ENCODE measurements at regions not wholly inside any gene's neighbourhood (a gene's known extent, or its start where the extent isn't known, plus 50 kb on each side); places are given as distances from the start of the nearest gene placed in this dataset.
A peak's percentile ranks its signal among the peaks of the same experiment; 100 is the strongest.

DNA sequence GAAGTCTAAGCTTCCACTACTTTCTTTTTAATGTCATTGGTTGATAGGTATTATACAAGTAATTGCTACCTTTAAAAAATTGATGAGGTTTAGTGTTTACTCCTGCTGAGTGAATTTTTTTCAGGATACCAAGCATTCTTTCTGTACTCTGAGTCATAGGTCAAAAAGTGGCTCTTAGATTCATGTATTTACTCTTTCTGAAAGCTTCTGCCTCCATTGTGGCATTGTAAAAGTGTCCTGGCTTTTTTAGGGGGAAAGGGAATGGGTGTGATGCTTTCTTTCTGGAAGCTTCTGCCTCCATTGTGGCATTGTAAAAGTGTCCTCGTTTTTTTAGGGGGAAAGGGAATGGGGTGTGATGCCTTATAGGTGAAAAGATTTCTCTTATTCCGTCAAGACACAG is 286.5 kb downstream of the LPIN1 start:
- H3K27ac Mint-ChIP-seq: no peak overlapping the region
- no peak for ATAC-seq (replicated peaks in 1 of 2)
- H3K27me3 Mint-ChIP-seq (ENCODE audit: low read depth): peaks cover 6% of the 10 kb centered on the region
- no peak for DNase-seq
- peaks cover 30% of the 10 kb centered on the region for H3K4me1 Mint-ChIP-seq (ENCODE audit: low read depth)
- peaks cover 1 to 2% of the 10 kb centered on the region in 2 donors for H3K9me3 Mint-ChIP-seq
- no peaks in the 10 kb centered on the region for H3K36me3 Mint-ChIP-seq (ENCODE audit: insufficient read depth in 2 of 2)
- H3K4me3 Mint-ChIP-seq: no peak overlapping the region

DNA sequence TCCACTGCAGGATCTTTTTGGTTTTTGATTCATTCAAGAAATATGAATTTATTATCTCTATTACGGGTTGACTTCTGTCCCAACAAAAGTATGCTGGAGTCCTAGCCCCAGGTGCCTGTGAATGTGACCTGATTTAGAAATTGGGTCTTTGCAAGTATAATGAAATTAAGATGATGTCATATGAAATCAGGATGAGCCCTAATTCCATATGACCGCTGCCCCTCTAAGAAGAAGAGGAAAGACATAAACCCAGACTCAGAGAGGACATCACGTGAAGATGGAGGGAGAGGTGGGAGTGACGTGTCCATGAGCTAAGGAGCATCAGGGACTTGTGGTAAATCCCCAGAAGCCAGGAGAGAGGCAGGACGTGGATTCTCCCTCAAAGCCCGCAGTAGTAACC is 287.1 kb downstream of the LPIN1 start:
- H3K36me3 Mint-ChIP-seq (ENCODE audit: insufficient read depth in 2 of 2): no peaks in the 10 kb centered on the region
- H3K4me3 Mint-ChIP-seq: no peak overlapping the region
- peaks cover 30% of the 10 kb centered on the region for H3K4me1 Mint-ChIP-seq (ENCODE audit: low read depth)
- H3K27ac Mint-ChIP-seq: no peak overlapping the region
- ATAC-seq (replicated peaks in 1 of 2) (no peak), DNase-seq (no peak)
- H3K27me3 Mint-ChIP-seq (ENCODE audit: low read depth): peaks cover 6% of the 10 kb centered on the region
- H3K9me3 Mint-ChIP-seq: peaks cover 1 to 2% of the 10 kb centered on the region in 2 donors

DNA sequence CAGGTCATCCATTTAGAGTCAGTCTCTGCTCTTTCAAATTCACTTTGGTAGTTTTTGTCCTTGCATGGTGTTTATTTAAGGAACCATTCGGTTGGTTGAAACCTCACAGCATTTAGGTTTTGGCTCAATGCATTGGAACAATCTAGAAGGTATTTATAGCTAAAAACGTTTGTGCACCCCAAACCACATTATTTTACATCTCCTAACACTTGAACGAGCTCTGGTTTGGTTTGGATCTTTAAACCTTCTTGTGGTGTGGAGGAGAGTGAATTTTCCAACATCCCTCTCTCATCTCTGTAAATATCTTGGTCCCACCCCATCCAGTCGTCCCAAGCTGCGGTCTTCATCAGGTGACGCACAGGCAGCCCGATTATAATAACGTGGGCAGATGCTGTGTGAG is 287.9 kb downstream of the LPIN1 start:
- ATAC-seq (replicated peaks in 1 of 2) (no peak), DNase-seq (no peak)
- no peak overlapping the region for H3K4me3 Mint-ChIP-seq
- H3K36me3 Mint-ChIP-seq (ENCODE audit: insufficient read depth in 2 of 2): no peaks in the 10 kb centered on the region
- H3K27me3 Mint-ChIP-seq (ENCODE audit: low read depth): peaks cover 6% of the 10 kb centered on the region
- H3K27ac Mint-ChIP-seq: no peak overlapping the region
- H3K9me3 Mint-ChIP-seq: peaks cover 1 to 2% of the 10 kb centered on the region in 2 donors
- peaks cover 30% of the 10 kb centered on the region for H3K4me1 Mint-ChIP-seq (ENCODE audit: low read depth)

DNA sequence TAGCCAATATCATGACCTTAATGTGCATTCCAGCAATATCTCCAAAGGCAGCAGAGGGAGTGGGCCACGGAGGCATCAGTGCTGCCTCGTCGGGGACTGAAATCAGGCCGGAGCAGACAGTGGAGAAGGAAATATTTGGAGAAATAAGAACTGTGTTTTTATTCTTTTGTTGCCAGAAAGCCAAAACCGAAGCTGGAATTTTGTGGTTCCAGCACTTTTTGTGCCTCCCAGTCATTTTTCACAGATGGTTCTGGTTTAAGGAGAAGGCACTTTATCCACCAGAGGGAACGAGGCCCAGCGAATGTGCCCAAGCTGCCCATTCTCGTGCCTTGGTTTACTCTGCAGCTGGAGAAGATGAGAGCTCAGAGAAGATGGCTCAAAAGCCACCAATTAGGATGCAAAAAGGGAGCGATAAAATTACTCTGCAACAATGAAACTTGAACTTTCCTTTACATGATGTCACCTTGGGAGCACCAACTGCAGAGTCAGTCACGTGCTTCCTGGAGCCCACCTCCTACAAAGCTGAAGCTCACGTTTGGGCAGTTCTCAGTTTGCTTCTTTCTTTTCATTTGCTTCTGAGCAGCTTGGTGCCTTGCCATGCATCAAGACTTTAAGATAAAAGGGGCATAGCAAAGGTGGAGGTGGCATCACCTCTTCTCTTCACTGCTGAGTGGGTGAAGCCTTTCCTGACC is 288.7 kb downstream of the LPIN1 start:
- Mint-ChIP-seq H3K4me3 (no peak overlapping the region), H3K9me3 (peaks cover 1 to 6% of the 10 kb centered on the region in 2 donors), H3K27ac (no peak overlapping the region), H3K27me3 (ENCODE audit: low read depth) (peaks cover 6% of the 10 kb centered on the region), H3K4me1 (ENCODE audit: low read depth) (peaks cover 30% of the 10 kb centered on the region), H3K36me3 (ENCODE audit: insufficient read depth in 2 of 2) (peaks cover 0 to 2% of the 10 kb centered on the region in 2 donors)
- DNase-seq: no peak
- no peak for ATAC-seq (replicated peaks in 1 of 2)

DNA sequence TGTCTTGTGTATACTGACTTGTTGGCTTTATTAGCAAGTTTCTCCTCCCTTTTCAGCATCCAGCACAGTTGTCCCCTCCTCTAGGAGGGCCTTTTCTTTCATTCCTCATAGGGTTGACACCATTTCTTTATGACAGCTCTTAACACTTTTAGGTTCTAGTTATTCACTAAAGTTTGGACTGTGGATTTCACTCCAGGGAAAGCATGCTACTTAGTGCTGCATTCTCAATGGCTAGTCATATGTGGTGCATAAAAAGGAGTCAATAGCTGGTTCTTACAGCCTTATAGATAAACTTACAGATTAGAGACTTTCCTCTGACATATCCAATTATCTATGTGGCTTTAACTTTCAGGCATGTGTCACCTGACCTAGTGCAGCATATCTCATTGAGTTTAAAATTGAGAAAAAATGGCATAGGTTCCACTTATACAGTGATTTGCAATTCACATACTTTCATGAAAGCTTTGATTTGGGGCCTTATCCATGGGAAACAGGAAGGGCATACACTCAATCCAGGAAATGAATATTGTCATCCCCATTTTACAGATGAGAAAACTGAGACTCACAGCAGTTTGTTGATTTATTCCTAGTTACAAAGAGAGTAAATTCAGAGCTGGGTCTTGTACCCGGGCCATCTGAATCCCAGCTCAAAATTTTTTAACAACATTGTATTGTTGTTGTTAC is 289.7 kb downstream of the LPIN1 start:
- peaks cover 0 to 2% of the 10 kb centered on the region in 2 donors for H3K36me3 Mint-ChIP-seq (ENCODE audit: insufficient read depth in 2 of 2)
- DNase-seq (no peak), ATAC-seq (replicated peaks in 1 of 2) (no peak)
- H3K27ac Mint-ChIP-seq: no peak overlapping the region
- peaks cover 1 to 6% of the 10 kb centered on the region in 2 donors for H3K9me3 Mint-ChIP-seq
- peaks cover 30% of the 10 kb centered on the region for H3K4me1 Mint-ChIP-seq (ENCODE audit: low read depth)
- peaks cover 6% of the 10 kb centered on the region for H3K27me3 Mint-ChIP-seq (ENCODE audit: low read depth)
- no peak overlapping the region for H3K4me3 Mint-ChIP-seq

DNA sequence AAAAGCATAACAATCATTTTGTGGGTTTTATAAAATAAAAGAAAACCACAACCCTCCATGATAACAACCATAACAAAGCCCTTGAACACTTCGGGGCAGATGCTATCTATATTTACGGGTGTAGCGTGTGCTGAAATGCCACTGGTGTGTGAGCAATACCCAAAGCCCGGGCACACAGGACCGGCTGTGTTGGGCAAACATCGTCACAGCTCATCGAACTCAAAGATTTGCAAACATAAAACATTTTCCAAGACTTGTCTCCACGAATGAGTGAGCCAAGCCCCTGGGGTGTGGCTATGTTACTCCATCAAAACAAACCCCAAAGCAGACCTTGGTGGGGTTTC is 290.2 kb downstream of the LPIN1 start:
- Mint-ChIP-seq H3K27ac (no peak overlapping the region), H3K36me3 (ENCODE audit: insufficient read depth in 2 of 2) (peaks cover 0 to 2% of the 10 kb centered on the region in 2 donors), H3K4me3 (no peak overlapping the region), H3K27me3 (ENCODE audit: low read depth) (peaks cover 6% of the 10 kb centered on the region), H3K9me3 (peaks cover 1 to 6% of the 10 kb centered on the region in 2 donors), H3K4me1 (ENCODE audit: low read depth) (peaks cover 30% of the 10 kb centered on the region)
- no peak for DNase-seq
- ATAC-seq (replicated peaks in 1 of 2): no peak

DNA sequence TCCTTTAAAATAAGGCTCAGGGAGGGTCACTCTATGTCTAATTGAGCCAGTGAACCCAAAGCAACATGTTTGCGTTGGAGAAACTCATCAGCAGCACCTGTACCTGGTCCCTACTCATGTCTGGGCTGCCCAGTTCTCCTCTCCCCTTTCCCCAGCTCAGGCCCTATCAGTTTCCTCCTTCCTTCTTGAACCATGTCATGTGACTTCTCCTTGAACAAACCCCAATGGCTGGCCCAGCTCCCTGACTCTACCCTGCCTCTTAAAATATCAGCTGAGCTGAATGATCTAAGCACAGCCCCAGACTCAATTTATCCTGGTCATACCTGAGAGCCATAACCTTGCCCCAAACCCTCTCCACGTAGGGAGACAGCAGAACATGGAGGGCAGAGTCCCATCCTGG is 290.9 kb downstream of the LPIN1 start:
- ATAC-seq (replicated peaks in 1 of 2): no peak
- Mint-ChIP-seq H3K36me3 (ENCODE audit: insufficient read depth in 2 of 2) (peaks cover 0 to 2% of the 10 kb centered on the region in 2 donors), H3K4me3 (no peak overlapping the region), H3K27ac (no peak overlapping the region), H3K9me3 (peaks cover 0 to 6% of the 10 kb centered on the region in 2 donors), H3K27me3 (ENCODE audit: low read depth) (peaks cover 6% of the 10 kb centered on the region), H3K4me1 (ENCODE audit: low read depth) (peaks cover 31% of the 10 kb centered on the region)
- DNase-seq: no peak

DNA sequence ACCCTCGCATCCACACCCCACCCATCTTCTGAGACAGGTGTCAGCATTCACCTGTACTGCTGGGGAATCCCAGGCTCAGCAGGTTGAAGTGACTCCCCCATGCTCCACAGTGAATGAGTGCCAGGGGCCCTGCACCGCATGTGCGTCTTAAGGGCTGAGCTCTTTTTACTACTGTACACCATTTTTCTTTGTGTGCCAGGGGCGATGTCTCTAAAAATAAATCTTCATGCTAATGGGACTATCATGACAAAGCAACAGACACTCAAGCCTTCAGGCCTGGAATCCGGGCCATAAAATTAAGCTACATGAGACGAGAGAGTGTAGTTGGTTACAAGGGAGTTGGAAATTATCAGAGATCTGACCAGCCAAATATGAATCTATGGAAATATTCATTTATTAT is 294.8 kb downstream of the LPIN1 start:
- H3K9me3 Mint-ChIP-seq: peaks cover 4 to 6% of the 10 kb centered on the region in 2 donors

DNA sequence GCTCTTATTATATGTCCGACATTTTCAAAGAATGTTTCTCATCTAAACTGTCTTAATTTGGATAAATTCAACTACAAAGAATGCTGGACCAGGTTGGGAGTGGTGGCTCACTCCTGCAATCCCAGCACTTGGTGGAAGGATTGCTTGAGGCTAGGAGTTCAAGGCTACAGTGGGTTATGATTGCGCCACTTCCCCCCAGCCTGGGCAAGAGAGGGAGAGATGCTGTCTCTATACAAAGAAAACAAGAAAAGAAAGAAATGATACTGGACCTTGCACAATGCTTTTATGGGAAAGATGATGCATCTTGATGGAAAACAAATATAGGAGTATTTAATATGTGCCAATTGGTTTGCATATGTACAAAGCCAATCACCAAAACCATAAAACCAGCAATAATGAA is 296.7 kb downstream of the LPIN1 start:
- ATAC-seq (replicated peaks in 1 of 2) (no peak), DNase-seq (no peak)
- H3K4me1 Mint-ChIP-seq (ENCODE audit: low read depth): peaks cover 23% of the 10 kb centered on the region
- H3K27ac Mint-ChIP-seq: no peak overlapping the region
- H3K27me3 Mint-ChIP-seq (ENCODE audit: low read depth): peaks cover 9% of the 10 kb centered on the region
- peaks cover 4% of the 10 kb centered on the region in 2 donors for H3K9me3 Mint-ChIP-seq
- peaks cover 0 to 2% of the 10 kb centered on the region in 2 donors for H3K36me3 Mint-ChIP-seq (ENCODE audit: insufficient read depth in 2 of 2)
- H3K4me3 Mint-ChIP-seq: no peak overlapping the region

More for the DNA sequence above, 294.8 kb downstream of the LPIN1 start:
- H3K27me3 Mint-ChIP-seq (ENCODE audit: low read depth): peaks cover 9% of the 10 kb centered on the region
- H3K4me1 Mint-ChIP-seq (ENCODE audit: low read depth): peaks cover 30% of the 10 kb centered on the region
- DNase-seq (no peak), ATAC-seq (replicated peaks in 1 of 2) (no peak)
- H3K27ac Mint-ChIP-seq: no peak overlapping the region
- H3K4me3 Mint-ChIP-seq: no peak overlapping the region
- H3K36me3 Mint-ChIP-seq (ENCODE audit: insufficient read depth in 2 of 2): peaks cover 0 to 2% of the 10 kb centered on the region in 2 donors

DNA sequence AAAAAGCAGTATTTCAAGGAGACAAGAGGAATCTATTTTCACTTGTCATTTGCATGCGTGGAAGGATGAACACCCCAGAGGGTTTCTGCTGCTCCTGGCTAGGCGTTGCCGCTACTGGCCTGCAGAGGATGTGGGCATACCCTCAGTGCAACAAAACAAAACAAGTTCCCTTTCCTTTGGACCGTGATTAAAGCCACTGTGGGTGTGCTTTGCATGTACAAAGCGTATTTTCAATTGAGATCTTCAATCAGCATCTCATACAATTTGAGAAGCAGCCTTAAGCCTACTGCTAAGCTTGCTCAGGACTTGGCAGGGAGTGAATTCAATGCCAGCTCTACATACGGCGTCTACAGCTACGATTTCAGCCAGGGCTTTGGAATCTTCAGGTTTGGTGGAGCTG is 298.4 kb downstream of the LPIN1 start:
- ATAC-seq (replicated peaks in 1 of 2): peak in 1 of 2 donors; percentile 41
- peaks cover 23% of the 10 kb centered on the region for H3K4me1 Mint-ChIP-seq (ENCODE audit: low read depth)
- H3K36me3 Mint-ChIP-seq (ENCODE audit: insufficient read depth in 2 of 2): peaks cover 0 to 2% of the 10 kb centered on the region in 2 donors
- DNase-seq: peak in 1 of 2 donors; percentile 9
- peak overlapping the region in 1 of 2 donors; percentile 0 for H3K4me3 Mint-ChIP-seq
- peaks cover 2 to 4% of the 10 kb centered on the region in 2 donors for H3K9me3 Mint-ChIP-seq
- H3K27me3 Mint-ChIP-seq (ENCODE audit: low read depth): peaks cover 9% of the 10 kb centered on the region
- no peak overlapping the region for H3K27ac Mint-ChIP-seq

DNA sequence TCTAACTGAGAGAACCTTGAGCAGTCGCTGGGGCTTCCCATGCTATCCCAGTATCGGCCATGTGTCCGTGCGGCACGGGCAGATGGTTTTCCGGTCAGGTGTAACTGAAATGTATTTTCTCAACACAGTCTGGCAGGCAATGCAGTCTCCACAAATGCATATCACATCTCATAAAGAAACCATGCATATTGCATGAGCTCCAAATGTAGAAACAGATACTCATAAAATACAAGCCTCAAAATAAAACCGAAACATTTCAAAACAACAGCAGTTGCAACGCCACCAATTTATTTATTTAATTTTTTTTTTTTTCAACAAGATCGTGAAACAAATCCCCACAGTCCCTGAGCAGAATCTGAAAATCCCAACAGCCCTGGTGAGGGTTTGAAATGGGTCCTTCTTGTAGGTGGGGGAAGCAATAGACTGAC is 299.4 kb downstream of the LPIN1 start:
- H3K4me1 Mint-ChIP-seq (ENCODE audit: low read depth): peaks cover 31% of the 10 kb centered on the region
- H3K4me3 Mint-ChIP-seq: no peak overlapping the region
- H3K27me3 Mint-ChIP-seq (ENCODE audit: low read depth): peaks cover 9% of the 10 kb centered on the region
- ATAC-seq (replicated peaks in 1 of 2) (no peak), DNase-seq (no peak)
- H3K27ac Mint-ChIP-seq: no peak overlapping the region
- H3K9me3 Mint-ChIP-seq: peaks cover 0 to 4% of the 10 kb centered on the region in 2 donors
- no peaks in the 10 kb centered on the region for H3K36me3 Mint-ChIP-seq (ENCODE audit: insufficient read depth in 2 of 2)

DNA sequence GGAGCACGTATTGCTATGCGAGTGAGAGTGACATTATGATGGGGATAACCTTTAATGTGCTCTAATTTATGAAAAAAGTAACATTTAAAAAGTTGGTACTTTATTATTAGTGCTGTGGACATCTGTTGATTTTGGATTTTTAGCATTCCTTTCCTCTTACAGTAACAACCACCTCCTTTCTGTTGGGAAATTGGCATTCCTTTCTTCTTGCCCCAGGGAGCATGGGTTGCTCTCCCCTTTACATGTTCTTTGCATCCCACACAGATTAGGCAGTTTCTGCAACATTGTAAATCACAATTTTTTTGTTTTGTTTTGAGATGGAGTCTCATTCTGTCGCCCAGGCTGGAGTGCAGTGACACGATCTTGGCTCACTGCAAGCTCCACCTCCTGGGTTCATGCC is 300.2 kb downstream of the LPIN1 start:
- Mint-ChIP-seq H3K9me3 (peaks cover 0 to 4% of the 10 kb centered on the region in 2 donors), H3K27ac (no peak overlapping the region), H3K4me1 (ENCODE audit: low read depth) (peaks cover 31% of the 10 kb centered on the region), H3K27me3 (ENCODE audit: low read depth) (peaks cover 9% of the 10 kb centered on the region), H3K36me3 (ENCODE audit: insufficient read depth in 2 of 2) (no peaks in the 10 kb centered on the region), H3K4me3 (no peak overlapping the region)
- ATAC-seq (replicated peaks in 1 of 2): no peak
- no peak for DNase-seq

DNA sequence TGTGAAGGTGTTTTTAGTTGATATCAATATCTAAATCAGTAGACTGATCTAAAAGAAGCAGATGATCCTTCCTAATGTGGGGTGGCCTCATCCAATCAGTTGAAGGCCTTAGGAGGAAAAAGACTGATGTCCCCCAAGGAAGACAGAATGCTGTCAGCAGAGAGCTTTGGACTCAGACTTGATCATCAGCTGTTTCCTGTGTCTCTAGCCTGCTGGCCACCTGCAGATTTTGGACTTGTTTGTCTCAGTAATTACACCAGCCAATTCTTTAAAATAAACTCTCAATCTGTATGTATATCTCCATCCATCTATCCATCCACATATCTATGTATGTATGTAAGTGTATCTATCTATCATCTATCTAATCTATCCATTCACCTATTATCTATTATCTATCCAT is 301.3 kb downstream of the LPIN1 start:
- ATAC-seq (replicated peaks in 1 of 2): no peak
- Mint-ChIP-seq H3K27ac (no peak overlapping the region), H3K4me1 (ENCODE audit: low read depth) (peaks cover 26% of the 10 kb centered on the region), H3K36me3 (ENCODE audit: insufficient read depth in 2 of 2) (no peaks in the 10 kb centered on the region), H3K27me3 (ENCODE audit: low read depth) (peaks cover 9% of the 10 kb centered on the region), H3K9me3 (peaks cover 0 to 1% of the 10 kb centered on the region in 2 donors), H3K4me3 (no peak overlapping the region)
- DNase-seq: no peak
